ELF-1 (cell line): ENCODE measurements at regions not wholly inside any gene's neighbourhood (a gene's known extent, or its start where the extent isn't known, plus 50 kb on each side); places are given as distances from the start of the nearest gene placed in this dataset.
"Not testable (repeated sequence)": the region's sequence is repeated elsewhere in the genome, so short reads cannot be mapped to it uniquely, and the experiment has no call there.

Experiments used
- DNase-seq: peaks from one replicate; pipeline ENCODE4 v3.0.0-alpha.2; 2016; ENCODE audit warnings: low read depth, low spot score

DNA sequence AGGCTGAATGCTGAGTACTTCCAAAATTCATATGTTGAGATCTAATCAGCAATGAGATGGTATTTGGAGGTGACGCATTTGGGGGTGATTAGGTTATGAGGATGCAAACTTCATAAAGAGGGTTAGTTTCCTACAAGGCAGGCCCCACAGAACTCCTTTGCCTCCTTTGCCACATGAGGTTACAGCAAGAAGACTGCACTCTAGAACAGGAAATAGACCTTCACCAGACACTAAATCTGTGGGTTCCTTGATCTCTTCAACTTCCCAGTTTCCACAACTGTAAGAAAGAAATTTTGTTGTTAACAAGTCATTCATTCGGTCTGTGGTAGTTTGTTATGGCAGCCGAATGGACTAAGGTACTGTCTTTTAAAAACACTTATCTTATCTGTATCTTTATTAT is 681.9 kb upstream of the HS3ST1 start:
- no peak for DNase-seq

DNA sequence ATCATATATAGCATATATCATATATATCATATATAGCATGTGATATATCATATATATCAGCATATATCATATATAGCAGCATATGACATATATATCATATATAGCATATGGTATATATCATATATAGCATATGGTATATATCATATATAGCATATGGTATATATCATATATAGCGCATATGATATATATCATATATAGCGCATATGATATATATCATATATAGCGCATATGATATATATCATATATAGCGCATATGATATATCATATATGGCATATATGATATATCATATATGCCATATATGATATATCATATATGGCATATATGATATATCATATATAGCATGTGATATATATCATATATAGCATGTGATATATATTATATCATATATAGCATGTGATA is 680.4 kb upstream of the HS3ST1 start:
- DNase-seq, result not testable (repeated sequence)

DNA sequence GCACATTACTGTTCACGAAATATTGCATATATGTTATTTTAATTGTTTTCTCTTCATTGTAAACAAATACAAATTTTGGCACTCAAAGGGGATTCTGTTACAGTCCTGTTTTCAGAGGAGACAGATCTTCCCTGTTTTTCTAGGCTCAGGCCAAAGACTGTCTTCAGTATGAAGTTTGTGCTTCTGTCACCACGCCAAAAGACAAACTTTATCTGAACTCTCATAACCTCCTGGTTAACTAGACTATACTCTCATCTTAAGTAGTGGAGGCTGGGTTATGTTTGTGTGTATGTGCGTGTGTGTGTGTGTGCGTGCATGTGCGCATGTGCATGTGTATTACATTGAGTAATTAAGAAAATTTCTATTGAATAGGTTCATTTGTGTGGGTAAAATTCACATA is 676.8 kb upstream of the HS3ST1 start:
- DNase-seq, result no peak

DNA sequence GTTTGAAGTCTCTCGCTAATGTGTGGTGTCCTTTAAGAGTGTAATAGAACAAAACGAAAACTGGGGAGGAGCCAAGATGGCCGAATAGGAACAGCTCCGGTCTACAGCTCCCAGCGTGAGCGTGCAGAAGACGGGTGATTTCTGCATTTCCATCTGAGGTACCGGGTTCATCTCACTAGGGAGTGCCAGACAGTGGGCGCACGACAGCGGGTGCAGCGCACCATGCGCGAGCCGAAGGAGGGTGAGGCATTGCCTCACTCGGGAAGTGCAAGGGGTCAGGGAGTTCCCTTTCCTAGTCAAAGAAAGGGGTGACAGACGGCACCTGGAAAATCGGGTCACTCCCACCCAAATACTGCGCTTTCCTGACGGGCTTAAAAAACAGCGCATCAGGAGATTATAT is 661.2 kb upstream of the HS3ST1 start:
- not testable (repeated sequence) for DNase-seq

DNA sequence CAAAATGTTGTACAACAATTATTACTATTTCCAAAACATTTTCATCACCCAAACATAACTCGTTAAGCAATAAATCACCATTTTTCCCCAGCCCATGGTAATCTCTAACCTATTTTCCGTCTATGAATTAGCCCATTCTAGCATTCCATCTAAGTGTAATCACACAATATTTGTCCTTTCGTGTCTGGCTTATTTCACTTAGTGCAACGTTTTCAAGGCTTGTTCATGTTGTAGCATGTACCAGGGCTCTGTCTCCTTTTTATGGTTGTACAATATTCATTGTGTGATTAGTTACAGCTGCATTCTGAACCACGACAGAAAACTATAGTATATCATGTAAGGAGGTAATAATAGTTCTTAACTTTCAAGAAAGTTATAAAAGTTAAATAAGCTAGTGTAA is 656.0 kb upstream of the HS3ST1 start:
- DNase-seq, result no peak

DNA sequence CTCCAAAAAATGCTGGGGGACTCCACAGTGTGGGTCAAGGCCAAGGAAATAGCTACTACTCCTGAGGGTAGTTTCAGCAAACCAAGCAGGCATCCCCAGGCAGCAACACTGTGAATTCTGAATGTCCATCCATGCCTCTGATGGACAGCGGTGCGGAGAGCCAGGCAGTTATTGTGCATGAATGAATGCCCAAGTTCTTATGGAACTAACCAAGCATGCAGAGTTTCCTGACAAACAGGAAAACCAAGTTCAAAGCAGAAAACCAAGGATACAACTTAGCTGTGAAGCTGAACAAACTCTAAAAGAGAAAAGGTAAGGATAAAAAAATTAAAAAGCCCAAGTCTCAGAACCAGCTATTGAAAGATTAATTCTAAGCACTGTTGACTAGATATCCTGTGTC is 642.6 kb upstream of the HS3ST1 start:
- no peak for DNase-seq

DNA sequence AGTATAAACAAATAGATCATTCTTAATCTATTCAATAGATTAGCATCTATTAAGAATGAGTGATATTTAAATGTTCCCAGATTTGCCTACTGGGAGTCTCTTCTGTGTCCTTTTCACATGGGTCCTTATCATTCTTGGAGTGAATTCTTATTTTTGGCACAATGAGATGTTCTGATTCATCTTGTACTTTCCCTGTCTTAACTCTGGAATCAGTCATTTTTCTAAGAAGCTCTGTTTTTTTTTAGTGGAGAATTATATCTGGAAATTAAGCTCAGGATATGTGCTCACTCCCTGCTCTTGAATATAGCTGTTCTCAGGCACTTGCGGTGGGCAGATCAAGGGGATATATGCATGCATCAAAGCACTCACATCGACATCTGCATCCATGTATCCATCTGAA is 625.3 kb upstream of the HS3ST1 start:
- DNase-seq, result no peak

DNA sequence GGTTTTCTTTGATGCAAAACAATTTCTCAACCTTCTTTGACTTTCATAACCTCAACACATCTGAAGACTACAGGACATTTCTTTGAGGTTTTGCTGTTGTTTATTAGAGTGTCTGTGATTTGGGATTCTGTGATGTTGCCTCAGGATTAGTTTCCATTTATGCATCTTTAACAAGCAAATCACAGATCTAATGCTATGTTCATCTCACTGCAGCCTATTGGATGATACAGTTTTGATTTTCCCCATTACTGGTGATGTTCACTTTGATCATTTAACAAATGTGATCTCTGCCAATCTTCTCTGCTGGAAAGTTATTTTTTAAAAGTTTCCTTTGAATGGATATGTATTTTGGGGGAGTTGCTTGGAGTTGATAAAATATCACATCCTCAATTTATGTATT is 624.9 kb upstream of the HS3ST1 start:
- no peak for DNase-seq

DNA sequence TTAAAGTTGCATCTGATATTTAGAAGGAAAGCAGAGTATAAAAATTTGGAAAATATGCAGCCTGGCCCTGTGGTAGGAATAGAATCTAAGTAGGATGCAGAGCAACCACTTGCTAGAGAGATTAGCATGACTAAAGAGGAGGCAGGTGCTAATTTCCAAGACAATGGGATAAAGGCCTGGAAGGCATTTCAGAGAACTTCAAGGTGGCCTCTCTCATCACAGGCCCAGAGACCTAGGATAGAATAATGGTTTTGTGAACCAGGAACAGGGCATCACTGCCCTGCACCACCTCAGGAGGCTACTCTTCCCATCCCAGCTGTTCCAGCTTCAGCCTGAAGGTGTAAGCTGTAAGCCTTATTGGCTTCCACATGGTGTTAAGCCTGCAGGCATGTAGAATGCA is 621.7 kb upstream of the HS3ST1 start:
- peak; percentile 69 for DNase-seq

DNA sequence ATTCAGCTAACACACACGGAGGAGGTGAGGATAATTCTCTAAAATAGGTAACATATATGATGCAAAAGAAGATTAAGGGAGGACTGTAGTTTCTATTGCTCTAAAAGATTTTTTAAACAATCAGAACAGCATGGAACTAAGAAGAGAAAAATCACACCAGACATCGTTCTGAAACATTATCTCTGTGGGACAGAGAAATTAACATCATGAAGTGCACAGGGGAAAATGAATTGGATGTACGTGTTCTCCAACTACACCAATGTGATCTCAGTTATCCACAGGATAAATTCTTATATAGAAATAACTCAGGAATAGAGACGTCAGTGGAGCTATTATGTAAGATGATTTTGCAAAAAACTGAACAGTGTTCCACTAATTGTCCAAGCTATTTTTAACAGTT is 614.1 kb upstream of the HS3ST1 start:
- DNase-seq, result no peak

DNA sequence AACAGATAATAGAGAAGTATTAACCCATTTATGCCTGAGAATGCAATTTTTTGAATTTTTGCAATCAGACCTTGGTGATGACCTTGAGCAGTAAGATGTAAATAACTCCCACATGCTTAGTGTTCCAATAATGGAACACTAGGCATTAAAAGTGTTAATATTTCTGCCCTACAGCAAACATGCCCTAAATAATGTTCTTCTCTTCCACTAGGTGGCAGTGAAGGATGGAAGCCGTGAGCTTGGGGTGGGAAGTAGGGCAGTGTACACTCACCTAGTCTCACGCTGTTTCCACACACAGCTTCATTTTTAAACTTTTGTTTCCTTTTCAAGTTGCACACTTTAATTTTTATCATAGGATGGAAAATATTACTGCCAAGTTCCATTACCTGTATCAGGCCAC is 613.1 kb upstream of the HS3ST1 start:
- no peak for DNase-seq

DNA sequence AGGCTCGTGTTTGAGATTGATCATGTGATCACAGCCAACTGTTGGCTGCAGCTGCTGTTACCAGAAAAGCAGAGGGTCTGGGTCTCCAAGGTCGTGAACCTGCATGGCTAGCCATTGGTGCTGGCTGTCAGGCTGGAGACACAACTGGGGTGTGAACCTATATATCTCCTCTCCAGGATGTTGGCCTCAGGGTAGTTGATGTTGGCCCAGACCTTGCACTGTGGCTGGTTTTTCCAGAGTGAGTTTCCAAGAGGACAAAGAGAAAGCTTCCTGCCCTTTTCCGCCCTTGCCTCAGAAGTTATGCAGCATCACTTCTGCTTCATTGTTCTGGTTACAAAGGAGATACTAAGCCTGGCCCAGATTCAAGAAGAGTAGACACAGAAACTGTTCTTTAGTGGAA is 607.8 kb upstream of the HS3ST1 start:
- DNase-seq, result no peak

DNA sequence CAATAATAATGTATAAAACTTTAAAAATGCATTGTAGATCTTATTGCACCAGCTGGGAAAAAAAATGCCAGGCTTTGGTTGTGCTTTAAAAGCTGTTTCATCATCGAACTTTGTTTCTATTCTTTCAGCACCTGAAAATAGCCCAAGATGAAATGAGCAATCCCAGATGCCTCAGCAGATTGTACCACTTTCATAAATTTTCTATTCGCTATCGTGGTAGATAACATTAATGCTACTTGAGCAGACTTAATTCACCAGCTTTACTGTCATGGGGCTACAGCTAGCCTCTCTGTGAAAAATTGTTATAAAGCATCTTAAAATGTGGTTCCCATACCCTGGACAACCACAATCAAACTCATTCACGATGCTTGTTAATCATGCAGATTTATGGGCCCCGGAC is 599.6 kb upstream of the HS3ST1 start:
- no peak for DNase-seq

DNA sequence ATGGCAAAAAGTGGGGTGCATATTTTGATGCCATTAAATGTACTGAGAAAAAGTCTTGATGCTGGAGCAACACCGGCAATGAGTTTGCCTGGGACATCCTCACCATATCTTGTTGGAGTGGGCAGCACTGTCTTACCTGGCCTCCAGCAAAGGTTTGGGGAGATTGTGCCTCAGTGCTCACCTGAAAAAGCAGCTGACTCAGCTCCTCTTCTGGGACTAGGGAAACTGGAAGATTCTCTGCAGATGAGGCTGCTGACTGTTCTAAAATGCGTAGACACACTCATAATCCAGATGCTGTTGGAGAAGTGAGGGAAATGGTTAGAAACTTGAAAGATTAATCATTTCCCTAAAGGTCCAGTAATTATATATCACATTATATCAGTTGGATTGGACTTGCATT is 593.7 kb upstream of the HS3ST1 start:
- no peak for DNase-seq

DNA sequence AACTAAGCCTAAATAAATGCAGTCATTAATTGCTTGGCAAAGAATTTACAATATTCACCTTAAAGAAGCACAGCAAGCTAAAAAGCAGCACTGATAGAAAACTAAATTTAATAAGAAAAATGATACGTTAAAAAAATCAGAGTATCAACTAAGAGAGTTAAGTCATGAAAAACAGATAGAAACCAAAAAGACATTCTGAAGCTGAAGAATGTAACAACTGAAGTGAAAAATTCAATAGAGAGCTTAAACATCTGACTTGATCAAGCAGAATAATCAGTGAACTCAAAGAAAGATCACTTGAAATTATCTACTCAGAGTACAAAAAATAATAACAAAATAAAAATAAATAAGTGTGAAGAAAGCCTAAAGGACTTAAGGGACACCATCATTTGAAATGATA is 588.0 kb upstream of the HS3ST1 start:
- DNase-seq, result no peak

DNA sequence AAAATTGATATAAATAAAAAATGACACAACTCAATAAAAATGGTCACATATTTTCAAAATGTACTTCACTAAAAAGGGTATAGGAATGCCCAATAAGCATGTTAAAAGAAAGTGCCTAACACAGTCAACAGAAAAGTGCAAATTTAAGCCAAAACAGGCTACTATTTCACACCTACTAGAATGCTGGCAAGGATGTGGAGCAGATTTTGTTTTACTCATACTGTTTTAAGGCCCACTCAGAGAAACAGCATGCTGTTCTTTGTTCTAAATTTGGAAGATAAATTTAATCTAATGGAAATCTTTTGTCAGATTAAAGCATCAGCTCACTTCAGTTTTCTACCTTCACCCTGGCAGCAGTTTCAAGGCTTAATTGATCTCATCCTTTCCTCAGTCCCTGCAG is 576.8 kb upstream of the HS3ST1 start:
- no peak for DNase-seq

DNA sequence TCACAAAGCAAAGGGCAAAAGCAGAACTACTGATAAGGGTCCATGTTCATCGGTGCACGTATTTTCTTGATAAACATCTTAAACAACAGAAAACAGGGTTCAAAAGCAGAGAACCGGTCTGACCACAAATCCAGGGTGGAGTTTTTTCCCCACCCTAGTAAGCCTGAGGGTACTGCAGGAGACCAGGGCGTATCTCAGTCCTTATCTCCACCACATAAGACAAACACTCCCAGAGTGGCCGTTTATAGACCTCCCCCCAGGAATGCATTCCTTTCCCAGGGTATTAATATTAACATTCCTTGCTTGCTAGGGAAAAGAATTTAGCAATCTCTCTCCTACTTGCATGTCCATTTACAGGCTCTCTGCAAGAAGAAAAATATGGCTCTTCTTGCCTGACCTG is 567.9 kb upstream of the HS3ST1 start:
- peak; percentile 7 for DNase-seq

DNA sequence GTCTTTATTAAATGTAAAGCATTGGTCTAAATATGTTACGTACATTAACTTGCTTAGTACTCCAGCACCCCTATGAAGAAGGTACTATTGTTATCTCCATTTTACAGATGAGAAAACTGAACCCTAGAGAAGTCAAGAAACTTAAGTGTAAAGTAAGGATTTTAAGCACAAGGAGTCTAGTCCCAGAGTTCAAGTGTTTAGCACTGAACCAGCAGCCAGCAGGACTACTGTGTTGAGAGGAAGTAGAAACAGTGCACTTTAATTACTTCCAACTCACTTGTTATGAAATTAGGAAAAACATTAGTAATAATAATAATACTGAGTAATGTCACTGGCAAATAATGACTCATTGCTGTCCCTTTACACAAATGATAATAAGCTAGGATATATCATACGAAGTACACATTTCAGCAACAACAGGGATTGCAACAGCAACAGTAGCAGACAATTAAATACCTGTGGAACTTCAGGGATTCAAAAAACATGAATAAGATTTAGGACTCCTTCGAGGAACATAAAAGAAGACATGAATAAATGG is 548.1 kb upstream of the HS3ST1 start:
- DNase-seq, result no peak

DNA sequence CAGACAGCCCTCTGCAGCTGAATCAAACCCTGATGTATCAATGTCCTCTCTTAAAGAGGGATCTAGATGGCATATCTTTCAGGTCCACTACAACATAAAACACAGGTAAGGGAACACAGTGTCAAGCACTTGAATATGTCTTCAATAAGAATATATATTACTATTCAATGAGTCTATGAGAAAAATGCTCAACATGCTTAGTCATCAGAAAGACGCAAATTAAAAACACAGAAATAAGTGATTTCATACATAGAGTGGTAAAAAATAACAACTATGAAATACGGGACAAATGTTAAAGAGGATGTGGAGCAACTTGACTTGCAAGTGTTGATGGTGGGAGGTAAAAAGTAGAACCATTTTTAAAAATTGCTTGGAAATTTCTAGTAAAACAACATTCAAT is 544.6 kb upstream of the HS3ST1 start:
- no peak for DNase-seq

DNA sequence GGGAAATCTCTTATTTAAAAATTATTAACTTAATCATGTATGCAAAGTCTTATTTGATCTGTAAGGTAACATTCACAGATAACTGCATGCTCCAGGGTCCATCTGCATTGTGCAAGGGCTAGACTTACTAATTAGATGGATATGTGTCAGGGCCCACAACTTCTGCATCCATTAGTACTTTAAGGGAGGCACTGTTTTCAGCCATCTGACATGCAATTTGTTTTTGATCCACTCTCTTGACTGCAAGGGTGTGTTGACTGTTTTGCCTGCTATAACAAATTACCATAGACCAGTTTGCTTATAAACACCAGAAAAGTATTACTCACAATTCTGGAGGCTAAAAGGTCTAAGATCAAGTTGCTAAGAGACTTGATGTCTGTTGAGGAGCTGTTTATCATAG is 542.1 kb upstream of the HS3ST1 start:
- DNase-seq, result no peak

DNA sequence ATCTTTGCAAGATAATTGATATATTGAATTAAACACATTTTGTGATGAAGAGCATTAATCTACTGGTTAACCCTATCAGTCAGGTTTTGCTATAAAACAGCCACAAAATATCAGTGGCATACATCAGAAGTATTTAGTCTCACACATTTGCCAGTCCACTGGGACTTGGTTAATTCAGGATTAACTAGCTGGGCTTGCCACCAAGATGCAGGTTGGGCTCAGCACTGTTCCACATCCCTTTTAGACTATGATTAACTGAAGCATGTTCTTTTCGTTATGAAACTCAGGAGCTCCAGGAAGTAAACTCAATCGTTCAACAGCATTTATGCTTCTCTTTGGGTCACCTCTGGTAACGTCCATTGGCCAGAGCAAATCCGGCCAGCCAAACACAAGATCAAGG is 538.1 kb upstream of the HS3ST1 start:
- no peak for DNase-seq

DNA sequence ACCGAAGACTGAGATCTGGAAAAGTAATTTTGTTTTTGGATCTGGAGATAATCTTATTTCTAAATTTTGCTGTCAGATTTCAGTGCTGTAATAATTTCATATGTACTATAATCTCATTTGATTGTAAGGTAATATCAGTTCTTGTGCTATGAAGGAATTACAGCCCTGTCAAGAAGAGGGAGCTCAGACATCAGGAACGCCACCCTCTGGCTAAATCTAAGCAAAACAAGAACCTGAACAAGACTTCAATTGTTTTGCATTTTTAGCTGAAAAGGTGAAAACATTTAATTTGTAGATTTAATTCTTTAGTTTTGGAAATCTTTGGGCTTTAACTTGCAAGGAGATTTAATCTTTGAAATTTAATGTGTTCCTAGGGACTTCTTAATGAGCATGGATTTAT is 525.4 kb upstream of the HS3ST1 start:
- no peak for DNase-seq

DNA sequence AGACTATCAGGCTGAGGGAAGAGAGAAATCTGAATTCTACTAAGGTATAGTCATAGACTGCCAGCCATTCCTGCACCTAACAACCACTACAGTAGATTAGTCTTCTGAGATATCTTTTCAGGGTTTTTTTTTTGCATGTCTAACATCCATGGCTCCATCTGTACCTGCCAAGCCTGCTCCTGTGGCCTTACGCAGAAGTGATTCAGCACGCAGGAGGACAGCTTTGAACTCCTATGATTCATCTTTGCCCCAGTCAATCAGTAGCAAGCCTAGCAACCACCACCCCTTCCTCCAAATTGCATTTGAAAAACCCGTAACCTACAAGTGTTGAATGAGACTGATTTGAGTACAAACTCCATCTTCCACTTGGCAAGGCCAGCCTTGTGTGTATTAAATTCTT is 520.7 kb upstream of the HS3ST1 start:
- no peak for DNase-seq

DNA sequence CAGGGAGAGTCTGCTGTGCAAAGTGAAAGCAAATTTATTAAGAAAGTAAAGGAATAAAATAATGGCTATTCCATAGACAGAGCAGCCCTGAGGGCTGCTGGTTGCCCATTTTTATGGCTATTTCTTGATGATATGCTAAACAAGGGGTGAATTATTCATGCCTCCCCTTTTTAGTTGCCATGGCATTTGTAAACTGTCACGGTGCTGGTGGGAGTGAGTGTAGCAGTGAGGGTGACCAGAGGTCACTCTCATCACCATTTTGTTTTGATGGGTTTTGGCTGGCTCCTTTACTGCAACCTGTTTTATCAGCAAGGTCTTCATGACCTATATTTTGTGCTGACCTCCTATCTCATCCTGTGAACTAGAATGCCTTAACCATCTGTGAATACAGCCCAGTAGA is 518.9 kb upstream of the HS3ST1 start:
- DNase-seq, result not testable (repeated sequence)

DNA sequence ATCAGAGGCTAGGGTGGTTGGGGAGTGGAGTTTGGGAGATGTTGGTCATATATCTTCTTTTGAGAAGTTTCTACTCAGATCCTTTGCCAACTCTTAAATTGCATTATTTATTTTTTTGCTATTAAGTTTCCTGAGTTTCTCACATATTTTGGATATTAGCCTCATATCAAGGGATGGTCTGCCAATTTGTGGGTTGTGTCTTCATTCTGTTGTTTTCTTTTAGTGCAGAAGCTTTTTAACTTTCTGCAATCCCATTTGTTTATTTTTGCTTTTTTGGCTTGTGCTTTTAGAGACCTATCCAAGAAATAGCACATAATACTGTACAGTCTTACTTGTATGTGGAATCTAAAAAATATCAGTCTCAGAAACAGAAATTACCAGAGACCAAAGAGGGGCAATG is 509.2 kb upstream of the HS3ST1 start:
- DNase-seq, result no peak
